Omental fat pad (tissue), 3 donors: ENCODE measurements at regions not wholly inside any gene's neighbourhood (a gene's known extent, or its start where the extent isn't known, plus 50 kb on each side); places are given as distances from the start of the nearest gene placed in this dataset.
"Not testable (repeated sequence)": the region's sequence is repeated elsewhere in the genome, so short reads cannot be mapped to it uniquely, and the experiment has no call there.

Experiments used
- ATAC-seq: fragments of 150-250 bp; one replicate; pipeline ENCODE4 v1.9.1; 2016; ENCODE audit warnings: mild to moderate bottlenecking, moderate library complexity; ENCODE audit not compliant: low FRiP score
- DNase-seq: peaks from one replicate; pipeline ENCODE4 v3.0.0-alpha.2; 2019; ENCODE audit warnings: low spot score
- CTCF ChIP-seq, 3 donors: fragments of 450-650 bp; IDR thresholded peaks; one replicate each; pipeline ENCODE4 v1.5.1; 2016 to 2017; ENCODE audit warnings: antibody characterized with exemption in 3 of 3, mild to moderate bottlenecking in 3 of 3, moderate library complexity in 2 of 3

GRCh38 chr12:127963933-127964332, 303.0 kb upstream of the TMEM132C start:
- TF ChIP-seq CTCF (IDR thresholded peaks at IDR 0.05) = no peak
- no peak for DNase-seq
- no peak for ATAC-seq

DNA sequence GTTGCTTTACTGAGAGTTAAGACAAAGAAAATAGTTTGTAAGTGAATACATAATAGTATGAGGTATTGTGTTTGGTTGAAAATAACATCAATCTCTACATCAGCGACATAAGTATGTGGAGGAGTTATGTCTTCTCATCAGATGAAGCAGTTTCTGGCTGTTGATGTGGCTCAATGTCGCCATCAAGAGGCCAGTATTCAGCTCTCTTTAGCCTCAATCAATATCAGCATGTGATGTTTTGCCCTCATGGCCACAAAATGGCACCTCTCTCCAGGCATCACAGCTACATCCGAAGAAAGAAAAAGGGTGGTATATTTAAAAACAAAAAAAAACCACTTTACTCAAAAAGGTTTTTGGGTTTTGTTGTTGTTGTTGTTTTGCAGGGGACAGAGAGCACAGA, 302.3 kb upstream of the TMEM132C start:
- no peak for TF ChIP-seq CTCF (IDR thresholded peaks at IDR 0.05)
- DNase-seq (no peak), ATAC-seq (no peak)

- no peak for TF ChIP-seq CTCF (IDR thresholded peaks at IDR 0.05)
- no peak for DNase-seq
- no peak for ATAC-seq
Observed at GRCh38 chr12:127966331-127966730, 300.6 kb upstream of the TMEM132C start.

- no peak for ATAC-seq
- DNase-seq = no peak
- TF ChIP-seq CTCF (IDR thresholded peaks at IDR 0.05) = no peak
Observed at GRCh38 chr12:127970491-127970890, 296.5 kb upstream of the TMEM132C start.

- ATAC-seq = no peak
- DNase-seq = no peak
- no peak for TF ChIP-seq CTCF (IDR thresholded peaks at IDR 0.05)
Observed at GRCh38 chr12:127980585-127980984, 286.4 kb upstream of the TMEM132C start.

GRCh38 chr12:127981875-127982274, 285.1 kb upstream of the TMEM132C start:
- no peak for ATAC-seq
- DNase-seq = no peak
- TF ChIP-seq CTCF (IDR thresholded peaks at IDR 0.05) = no peak

DNA sequence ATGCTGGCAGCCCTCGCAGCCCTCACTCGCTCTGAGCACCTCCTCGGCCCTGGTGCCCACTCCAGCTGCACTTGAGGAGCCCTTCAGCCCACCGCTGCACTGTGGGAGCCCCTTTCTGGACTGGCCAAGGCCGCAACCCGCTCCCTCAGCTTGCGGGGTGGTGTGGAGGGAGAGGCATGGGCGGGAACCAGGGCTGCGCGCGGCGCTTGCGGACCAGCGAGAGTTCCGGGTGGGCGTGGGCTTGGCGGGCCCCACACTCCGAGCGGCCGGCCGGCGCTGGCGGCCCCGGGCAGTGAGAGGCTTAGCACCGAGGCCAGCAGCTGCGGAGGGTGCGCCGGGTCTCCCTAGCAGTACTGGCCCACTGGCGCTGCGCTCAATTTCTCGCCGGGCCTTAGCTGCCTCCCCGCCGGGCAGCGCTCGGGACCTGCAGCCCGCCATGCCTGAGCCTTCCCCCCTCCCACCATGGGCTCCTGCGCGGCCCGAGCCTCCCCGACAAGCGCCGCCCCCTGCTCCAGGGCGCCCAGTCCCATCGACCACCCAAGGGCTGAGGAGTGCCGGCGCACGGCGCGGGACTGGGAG, 283.7 kb upstream of the TMEM132C start:
- not testable (repeated sequence) for DNase-seq, ATAC-seq
